Endodermal cell (in vitro differentiated cells): ENCODE measurements at regions not wholly inside any gene's neighbourhood (a gene's known extent, or its start where the extent isn't known, plus 50 kb on each side); places are given as distances from the start of the nearest gene placed in this dataset.

Experiments
- DNase-seq: peaks from one replicate; pipeline ENCODE4 v3.0.0-alpha.2; 2017
- H3K27ac ChIP-seq: 2 replicates; pipeline ENCODE4 v1.5.1; 2013; ENCODE audit warnings: mild to moderate bottlenecking, low read depth, low read length, moderate library complexity
- H3K27me3 ChIP-seq: 2 replicates; pipeline ENCODE4 v1.6.1; 2013; ENCODE audit warnings: mild to moderate bottlenecking, low read length, moderate library complexity; ENCODE audit not compliant: insufficient read depth, control insufficient read depth, poor library complexity, severe bottlenecking
- H3K36me3 ChIP-seq: 2 replicates; pipeline ENCODE4 v1.7.0; 2013; ENCODE audit warnings: mild to moderate bottlenecking, low read length, moderate library complexity; ENCODE audit not compliant: control insufficient read depth, insufficient read depth
- H3K4me1 ChIP-seq: one replicate; pipeline ENCODE4 v1.7.0; 2013; ENCODE audit warnings: low read length; ENCODE audit not compliant: control insufficient read depth, insufficient read depth
- H3K4me3 ChIP-seq: 2 replicates; pipeline ENCODE4 v1.5.1; 2013; ENCODE audit warnings: mild to moderate bottlenecking, low read length, moderate library complexity
- H3K9ac ChIP-seq: 2 replicates; pipeline ENCODE4 v1.6.1; 2013; ENCODE audit warnings: mild to moderate bottlenecking, low read length, moderate library complexity; ENCODE audit not compliant: poor library complexity, severe bottlenecking; ENCODE audit errors: extremely low read depth
- H3K9me3 ChIP-seq: 2 replicates; pipeline ENCODE4 v1.6.1; 2013; ENCODE audit warnings: mild to moderate bottlenecking, low read length, moderate library complexity; ENCODE audit not compliant: control insufficient read depth
- H3K27ac Mint-ChIP-seq: 2 replicates; pipeline ENCODE4 v1.8.0; 2020; ENCODE audit warnings: mixed read lengths
- H3K27me3 Mint-ChIP-seq: 2 replicates; pipeline ENCODE4 v1.8.0; 2021; ENCODE audit warnings: mild to moderate bottlenecking, mixed read lengths; ENCODE audit not compliant: insufficient read depth
- H3K36me3 Mint-ChIP-seq: 2 replicates; pipeline ENCODE4 v1.8.0; 2020; ENCODE audit warnings: low read depth, mixed read lengths
- H3K4me1 Mint-ChIP-seq: 2 replicates; pipeline ENCODE4 v1.8.0; 2020; ENCODE audit warnings: mixed read lengths
- H3K4me3 Mint-ChIP-seq: 2 replicates; pipeline ENCODE4 v1.8.0; 2020; ENCODE audit warnings: mild to moderate bottlenecking, moderate library complexity, mixed read lengths
- H3K9me3 Mint-ChIP-seq: 2 replicates; pipeline ENCODE4 v1.8.0; 2020; ENCODE audit warnings: mild to moderate bottlenecking, mixed read lengths
- CTCF ChIP-seq: fragments of 200-600 bp; sonication (generic); conservative IDR thresholded peaks from 2 replicates; pipeline ENCODE4 v1.5.0; 2021; ENCODE audit warnings: antibody characterized with exemption, mild to moderate bottlenecking
- WGBS, 2 experiments: methylation state at CpG; one replicate each; pipeline versions ENCODE4 v1.1.5 to v1.1.7; 2013; ENCODE audit warnings: missing lambda C conversion rate in 2 of 2, mixed read lengths in 1 of 2; ENCODE audit not compliant: insufficient coverage in 1 of 2, insufficient read length in 1 of 2; 5-methylcytosine and 5-hydroxymethylcytosine counted together

GRCh38 chr10:2979306-2979705, 88.0 kb upstream of the PFKP start:
- no peaks in the 10 kb centered on the region for H3K27me3 Mint-ChIP-seq
- Histone ChIP-seq H3K27ac (no peak overlapping the region), H3K27me3 (no peaks in the 10 kb centered on the region), H3K4me1 (no peaks in the 10 kb centered on the region), H3K9ac (no peak overlapping the region), H3K36me3 (no peaks in the 10 kb centered on the region), H3K9me3 (no peaks in the 10 kb centered on the region), H3K4me3 (no peak overlapping the region)
- no peak for TF ChIP-seq CTCF
- H3K4me1 Mint-ChIP-seq = no peaks in the 10 kb centered on the region
- no peaks in the 10 kb centered on the region for H3K36me3 Mint-ChIP-seq
- no peaks in the 10 kb centered on the region for H3K9me3 Mint-ChIP-seq
- no peak for DNase-seq
- no peak overlapping the region for H3K4me3 Mint-ChIP-seq
- H3K27ac Mint-ChIP-seq = no peak overlapping the region
- WGBS, 2 experiments = 92 to 93% methylated on average over 5 to 8 of the region's 8 CpGs

DNA sequence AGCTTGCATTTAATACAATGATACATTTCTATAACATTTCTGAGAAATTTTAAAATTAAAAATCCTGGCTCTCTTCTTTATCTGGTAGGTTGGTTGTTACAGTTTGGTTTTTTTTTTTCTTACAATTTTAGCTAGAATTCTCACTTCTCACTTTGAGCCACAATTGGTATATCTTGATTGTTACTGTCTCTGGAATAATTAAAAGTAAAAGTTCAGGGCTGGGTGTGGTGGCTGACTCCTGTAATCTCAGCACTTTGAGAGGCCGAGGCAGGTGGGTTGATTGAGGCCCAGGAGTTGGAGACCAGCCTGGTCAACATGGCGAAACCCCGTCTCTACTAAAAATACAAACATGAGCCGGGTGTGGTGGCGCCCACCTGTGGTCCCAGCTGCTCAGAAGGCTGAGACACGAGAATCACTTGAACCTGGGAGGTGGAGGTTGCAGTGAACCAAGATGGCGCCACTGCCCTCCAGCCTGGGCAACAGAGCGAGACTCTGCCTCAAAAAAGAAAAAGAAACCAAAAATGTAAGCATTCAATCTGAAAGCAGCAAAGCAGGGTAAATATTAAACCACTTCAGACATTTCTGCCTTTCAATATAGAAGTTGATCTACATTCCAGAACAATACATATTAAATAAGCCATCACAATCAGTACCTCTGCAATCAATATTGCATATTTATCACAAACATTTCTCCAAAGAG, 88.6 kb upstream of the PFKP start:
- Histone ChIP-seq H3K36me3 (no peaks in the 10 kb centered on the region), H3K9me3 (no peaks in the 10 kb centered on the region), H3K4me3 (no peak overlapping the region), H3K9ac (no peak overlapping the region), H3K27me3 (no peaks in the 10 kb centered on the region), H3K4me1 (no peaks in the 10 kb centered on the region), H3K27ac (no peak overlapping the region)
- H3K27me3 Mint-ChIP-seq = no peaks in the 10 kb centered on the region
- no peaks in the 10 kb centered on the region for H3K4me1 Mint-ChIP-seq
- H3K36me3 Mint-ChIP-seq = no peaks in the 10 kb centered on the region
- no peak overlapping the region for H3K4me3 Mint-ChIP-seq
- no peaks in the 10 kb centered on the region for H3K9me3 Mint-ChIP-seq
- no peak for TF ChIP-seq CTCF
- WGBS, 2 experiments = 91 to 92% methylated on average over 8 of the region's 8 CpGs
- no peak for DNase-seq
- H3K27ac Mint-ChIP-seq = no peak overlapping the region

- H3K9me3 Mint-ChIP-seq = no peaks in the 10 kb centered on the region
- no peaks in the 10 kb centered on the region for H3K27me3 Mint-ChIP-seq
- no peak overlapping the region for H3K9ac ChIP-seq
- H3K4me3 Mint-ChIP-seq = no peak overlapping the region
- H3K36me3 Mint-ChIP-seq = no peaks in the 10 kb centered on the region
- H3K4me1 ChIP-seq = no peaks in the 10 kb centered on the region
- H3K36me3 ChIP-seq = no peaks in the 10 kb centered on the region
- no peaks in the 10 kb centered on the region for H3K27me3 ChIP-seq
- H3K4me1 Mint-ChIP-seq = no peaks in the 10 kb centered on the region
- no peak overlapping the region for H3K27ac Mint-ChIP-seq
- H3K9me3 ChIP-seq = no peaks in the 10 kb centered on the region
- H3K27ac ChIP-seq = no peak overlapping the region
- DNase-seq = no peak
- no peak overlapping the region for H3K4me3 ChIP-seq
- WGBS, 2 experiments = 36 to 42% methylated on average over 2 of the region's 2 CpGs
- peak; percentile 85 for TF ChIP-seq CTCF
These were observed 89.2 kb upstream of the PFKP start for GRCh38 chr10:2978111-2978510.
